SK-N-MC (cell line): ENCODE measurements at regions not wholly inside any gene's neighbourhood (a gene's known extent, or its start where the extent isn't known, plus 50 kb on each side); places are given as distances from the start of the nearest gene placed in this dataset.

Experiments
- EZH2 ChIP-seq: fragments of 200-600 bp; sonication (generic); IDR thresholded peaks from one replicate; pipeline ENCODE4 v1.6.1; 2017; ENCODE audit warnings: antibody characterized with exemption
- FOXP2 ChIP-seq: optimal IDR thresholded peaks from 2 replicates; pipeline ENCODE3; 2011; ENCODE audit warnings: mild to moderate bottlenecking, moderate library complexity; ENCODE audit not compliant: insufficient read depth; ENCODE audit errors: extremely low read length, control extremely low read depth
- POLR2AphosphoS5 ChIP-seq: IDR thresholded peaks from 2 replicates; pipeline ENCODE4 v1.6.1; 2012; ENCODE audit warnings: mild to moderate bottlenecking, low read depth, low read length, borderline replicate concordance

GRCh38 chr5:12659686-12660085 is 755.4 kb upstream of the CTNND2 start:
- TF ChIP-seq POLR2AphosphoS5 (no peak), EZH2 (no peak), FOXP2 (no peak)
